ENCODE measurements at regions not wholly inside any gene's neighbourhood (a gene's known extent, or its start where the extent isn't known, plus 50 kb on each side); places are given as distances from the start of the nearest gene placed in this dataset.

DNA sequence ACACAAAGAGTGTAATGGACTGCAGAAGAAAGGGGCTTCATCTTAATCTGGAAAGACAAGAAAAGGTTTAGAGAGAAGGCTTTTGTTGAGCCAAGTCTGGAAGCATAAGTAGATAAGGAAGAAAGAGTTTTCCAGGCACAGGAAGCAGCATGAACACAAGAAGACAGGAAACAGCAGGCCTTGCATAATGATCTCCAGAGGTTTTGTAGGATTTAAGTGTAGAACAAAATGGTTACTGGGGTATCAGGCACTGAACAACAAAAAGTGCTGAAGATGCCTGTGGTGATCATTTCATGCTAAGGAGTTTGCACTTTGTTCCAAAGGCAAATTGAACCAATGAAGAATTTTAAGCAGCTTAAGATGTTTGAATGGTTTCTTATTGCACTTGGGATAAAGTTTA is 281.6 kb upstream of the TANK start:
- TF ChIP-seq, protein P1, sequence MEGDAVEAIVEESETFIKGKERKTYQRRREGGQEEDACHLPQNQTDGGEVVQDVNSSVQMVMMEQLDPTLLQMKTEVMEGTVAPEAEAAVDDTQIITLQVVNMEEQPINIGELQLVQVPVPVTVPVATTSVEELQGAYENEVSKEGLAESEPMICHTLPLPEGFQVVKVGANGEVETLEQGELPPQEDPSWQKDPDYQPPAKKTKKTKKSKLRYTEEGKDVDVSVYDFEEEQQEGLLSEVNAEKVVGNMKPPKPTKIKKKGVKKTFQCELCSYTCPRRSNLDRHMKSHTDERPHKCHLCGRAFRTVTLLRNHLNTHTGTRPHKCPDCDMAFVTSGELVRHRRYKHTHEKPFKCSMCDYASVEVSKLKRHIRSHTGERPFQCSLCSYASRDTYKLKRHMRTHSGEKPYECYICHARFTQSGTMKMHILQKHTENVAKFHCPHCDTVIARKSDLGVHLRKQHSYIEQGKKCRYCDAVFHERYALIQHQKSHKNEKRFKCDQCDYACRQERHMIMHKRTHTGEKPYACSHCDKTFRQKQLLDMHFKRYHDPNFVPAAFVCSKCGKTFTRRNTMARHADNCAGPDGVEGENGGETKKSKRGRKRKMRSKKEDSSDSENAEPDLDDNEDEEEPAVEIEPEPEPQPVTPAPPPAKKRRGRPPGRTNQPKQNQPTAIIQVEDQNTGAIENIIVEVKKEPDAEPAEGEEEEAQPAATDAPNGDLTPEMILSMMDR (IDR thresholded peaks at IDR 0.05): no peak

GRCh38 chr2:160882906-160883305 is 277.3 kb upstream of the TANK start:
- TF ChIP-seq, protein P1 (IDR thresholded peaks at IDR 0.05): no peak

- TF ChIP-seq, protein P1 (IDR thresholded peaks at IDR 0.05): no peak
Measured at GRCh38 chr2:160884056-160884455, 276.2 kb upstream of the TANK start.

GRCh38 chr2:160889439-160890170 is 270.6 kb upstream of the TANK start:
- TF ChIP-seq, protein P1 (IDR thresholded peaks at IDR 0.05): no peak

DNA sequence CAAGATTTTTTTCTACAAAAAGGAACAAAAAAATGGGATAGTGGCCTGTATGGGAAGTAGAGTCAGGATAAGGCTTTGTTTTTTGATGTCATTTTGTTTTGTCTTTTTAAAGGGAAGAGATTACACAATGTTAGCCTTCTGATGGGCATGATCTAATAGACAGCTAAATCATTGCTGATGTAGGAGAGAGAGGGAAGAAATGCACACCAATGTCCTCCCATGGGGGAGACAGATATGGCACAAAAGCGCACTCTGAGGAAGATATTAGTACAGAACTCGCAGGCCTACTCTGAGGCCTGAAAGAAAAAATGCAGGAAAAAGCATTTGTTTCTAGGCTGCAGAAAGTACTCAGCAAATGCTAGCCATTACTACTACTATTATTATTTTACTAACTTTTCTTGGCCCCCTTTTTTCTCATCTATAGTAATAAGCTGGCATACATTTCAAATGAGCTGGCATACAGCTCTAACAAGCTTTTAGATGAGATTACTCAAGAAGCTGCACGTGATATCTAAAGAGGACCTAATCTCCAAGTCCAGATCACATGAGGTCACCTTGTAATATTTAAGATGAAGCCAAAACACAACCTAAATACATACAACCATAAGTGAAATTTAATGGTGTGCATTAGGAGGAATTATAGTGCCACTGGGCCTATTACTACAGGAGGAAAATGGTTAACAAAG is 269.4 kb upstream of the TANK start:
- TF ChIP-seq, protein P1 (IDR thresholded peaks at IDR 0.05): no peak

GRCh38 chr2:160891353-160891740 is 268.9 kb upstream of the TANK start:
- TF ChIP-seq, protein P1 (IDR thresholded peaks at IDR 0.05): no peak

DNA sequence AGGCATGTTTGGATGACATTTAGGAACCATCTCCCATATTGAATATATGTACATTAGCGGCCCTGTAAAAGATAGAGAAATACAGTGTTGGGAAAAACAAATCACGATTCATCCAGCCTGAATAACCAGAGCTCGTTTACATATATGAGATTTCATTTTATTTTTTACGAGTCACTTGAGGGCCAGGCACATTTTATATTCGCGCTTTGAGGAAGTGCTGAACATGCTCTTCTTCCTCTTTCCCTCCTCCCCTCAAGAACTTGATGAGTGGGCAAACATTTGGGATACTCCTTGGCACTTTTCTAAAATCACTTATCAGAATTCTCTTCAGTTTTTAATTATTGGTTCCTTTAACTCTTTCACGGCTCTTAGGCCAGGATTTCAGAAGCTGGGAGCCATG is 268.0 kb upstream of the TANK start:
- TF ChIP-seq, protein P1 (IDR thresholded peaks at IDR 0.05): no peak

All from LNCAP (cell line).